Right renal pelvis (tissue), 4 donors: ENCODE measurements at regions not wholly inside any gene's neighbourhood (a gene's known extent, or its start where the extent isn't known, plus 50 kb on each side); places are given as distances from the start of the nearest gene placed in this dataset.
"Not testable (repeated sequence)": the region's sequence is repeated elsewhere in the genome, so short reads cannot be mapped to it uniquely, and the experiment has no call there.

Source experiments
- DNase-seq, 4 donors: peaks; one replicate each; pipeline ENCODE4 v3.0.0-alpha.2; 2013; ENCODE audit warnings: low read depth in 4 of 4, low spot score in 3 of 4, missing footprints in 1 of 4

GRCh38 chr2:111420074-111420473 is 299.4 kb downstream of the BCL2L11 start:
- not testable (repeated sequence) for DNase-seq

GRCh38 chr2:111420835-111421234 is 300.1 kb downstream of the BCL2L11 start:
- not testable (repeated sequence) for DNase-seq

- not testable (repeated sequence) for DNase-seq
These were observed 301.2 kb downstream of the BCL2L11 start for GRCh38 chr2:111421949-111422348.

- DNase-seq, result not testable (repeated sequence)
These were observed 301.8 kb downstream of the BCL2L11 start for GRCh38 chr2:111422562-111422961.

GRCh38 chr2:111423184-111423583 is 302.5 kb downstream of the BCL2L11 start:
- DNase-seq, result not testable (repeated sequence)

GRCh38 chr2:111424176-111424575 is 303.5 kb downstream of the BCL2L11 start:
- DNase-seq, result not testable (repeated sequence)

- not testable (repeated sequence) for DNase-seq
These were observed 304.2 kb downstream of the BCL2L11 start for GRCh38 chr2:111424851-111425309.

- not testable (repeated sequence) for DNase-seq
These were observed 305.1 kb downstream of the BCL2L11 start for GRCh38 chr2:111425789-111426201.

- DNase-seq, result not testable (repeated sequence)
These were observed 306.6 kb downstream of the BCL2L11 start for GRCh38 chr2:111427346-111427745.

- not testable (repeated sequence) for DNase-seq
These were observed 308.2 kb downstream of the BCL2L11 start for GRCh38 chr2:111428915-111429314.

GRCh38 chr2:111429353-111429752 is 308.6 kb downstream of the BCL2L11 start:
- not testable (repeated sequence) for DNase-seq

- not testable (repeated sequence) for DNase-seq
These were observed 310.3 kb downstream of the BCL2L11 start for GRCh38 chr2:111430817-111431661.

GRCh38 chr2:111432423-111432822 is 311.7 kb downstream of the BCL2L11 start:
- not testable (repeated sequence) for DNase-seq

- not testable (repeated sequence) for DNase-seq
These were observed 312.3 kb downstream of the BCL2L11 start for GRCh38 chr2:111432916-111433499.

GRCh38 chr2:111433892-111434607 is 313.3 kb downstream of the BCL2L11 start:
- DNase-seq, result not testable (repeated sequence)

GRCh38 chr2:111434608-111434939 is 313.9 kb downstream of the BCL2L11 start:
- DNase-seq, result not testable (repeated sequence)

GRCh38 chr2:111435553-111436310 is 315.0 kb downstream of the BCL2L11 start:
- not testable (repeated sequence) for DNase-seq

- DNase-seq, result not testable (repeated sequence)
These were observed 315.7 kb downstream of the BCL2L11 start for GRCh38 chr2:111436411-111436810.

GRCh38 chr2:111437288-111437990 is 316.7 kb downstream of the BCL2L11 start:
- DNase-seq, result not testable (repeated sequence)

GRCh38 chr2:111438161-111438560 is 317.4 kb downstream of the BCL2L11 start:
- not testable (repeated sequence) for DNase-seq
